ENCODE measurements at regions not wholly inside any gene's neighbourhood (a gene's known extent, or its start where the extent isn't known, plus 50 kb on each side); places are given as distances from the start of the nearest gene placed in this dataset.
"Not testable (repeated sequence)": the region's sequence is repeated elsewhere in the genome, so short reads cannot be mapped to it uniquely, and the experiment has no call there.

DNA sequence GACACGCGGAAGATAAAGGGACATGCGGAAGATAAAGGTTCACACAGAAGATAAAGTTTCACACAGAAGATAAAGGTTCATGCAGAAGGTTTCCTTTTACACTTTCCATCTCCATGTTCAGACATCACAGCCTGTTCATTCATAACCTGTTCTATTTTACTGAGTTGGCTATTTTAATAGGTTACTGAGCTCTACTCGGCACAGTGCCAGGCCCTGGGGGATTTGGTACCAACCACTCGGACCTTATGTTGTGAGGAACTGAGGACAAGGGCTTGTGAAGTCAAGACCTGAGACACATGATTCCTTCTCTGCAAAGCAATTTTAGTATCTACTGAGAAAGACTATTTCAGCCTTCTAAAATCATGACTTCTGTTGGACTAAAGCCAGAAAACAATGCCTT is 75.0 kb upstream of the ALKAL2 start:
- CTCF ChIA-PET: no interaction called here
- no peak for DNase-seq (ENCODE audit: extremely low spot score)
- POLR2A ChIA-PET: no interaction called here
- TF ChIP-seq SUZ12 (IDR thresholded peaks at IDR 0.05) (no peak), LEF1 (IDR thresholded peaks at IDR 0.05; ENCODE audit: borderline replicate concordance) (no peak), CTBP1 (IDR thresholded peaks at IDR 0.05; ENCODE audit: borderline replicate concordance) (no peak), L3MBTL2 (conservative IDR thresholded peaks at IDR 0.05) (no peak), ELF4 (IDR thresholded peaks at IDR 0.05) (no peak), NFRKB (IDR thresholded peaks at IDR 0.05) (no peak), HDGF (IDR thresholded peaks at IDR 0.05; ENCODE audit: borderline replicate concordance) (no peak), BHLHE40 (IDR thresholded peaks at IDR 0.05; ENCODE audit: borderline replicate concordance) (no peak), SP1 (IDR thresholded peaks at IDR 0.05) (no peak), ZNF384 (IDR thresholded peaks at IDR 0.05) (no peak), TARDBP (IDR thresholded peaks at IDR 0.05) (no peak), FOXM1 (IDR thresholded peaks at IDR 0.05; ENCODE audit: borderline replicate concordance) (no peak), FOXK2 (IDR thresholded peaks at IDR 0.05) (no peak), FOXA1 (IDR thresholded peaks at IDR 0.05) (no peak), ARNT (IDR thresholded peaks at IDR 0.05) (no peak)
- TF ChIP-seq, protein P1, sequence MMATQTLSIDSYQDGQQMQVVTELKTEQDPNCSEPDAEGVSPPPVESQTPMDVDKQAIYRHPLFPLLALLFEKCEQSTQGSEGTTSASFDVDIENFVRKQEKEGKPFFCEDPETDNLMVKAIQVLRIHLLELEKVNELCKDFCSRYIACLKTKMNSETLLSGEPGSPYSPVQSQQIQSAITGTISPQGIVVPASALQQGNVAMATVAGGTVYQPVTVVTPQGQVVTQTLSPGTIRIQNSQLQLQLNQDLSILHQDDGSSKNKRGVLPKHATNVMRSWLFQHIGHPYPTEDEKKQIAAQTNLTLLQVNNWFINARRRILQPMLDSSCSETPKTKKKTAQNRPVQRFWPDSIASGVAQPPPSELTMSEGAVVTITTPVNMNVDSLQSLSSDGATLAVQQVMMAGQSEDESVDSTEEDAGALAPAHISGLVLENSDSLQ (IDR thresholded peaks at IDR 0.05): no peak

DNA sequence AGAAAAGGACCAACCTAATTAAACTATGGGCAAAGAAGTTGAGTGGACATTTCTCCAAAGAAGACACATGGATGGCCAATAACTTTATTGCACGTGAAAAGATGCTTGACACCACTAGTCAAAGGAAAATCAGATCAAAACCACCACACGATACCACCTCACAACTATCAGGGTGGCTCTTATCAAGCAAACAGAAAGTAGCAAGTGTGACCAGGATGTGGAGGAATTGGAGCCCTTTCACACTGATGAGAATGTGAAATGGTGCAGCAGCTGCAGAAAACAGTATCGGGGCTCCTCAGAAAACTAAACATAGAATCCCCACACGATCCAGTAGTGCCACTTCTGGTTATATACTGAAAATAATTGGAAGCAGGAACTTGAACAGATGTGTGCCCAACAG is 72.2 kb upstream of the ALKAL2 start:
- TF ChIP-seq FOXM1 (IDR thresholded peaks at IDR 0.05; ENCODE audit: borderline replicate concordance): no peak
- no peak for TF ChIP-seq ELF4 (IDR thresholded peaks at IDR 0.05)
- no peak for TF ChIP-seq ARNT (IDR thresholded peaks at IDR 0.05)
- no peak for TF ChIP-seq CTBP1 (IDR thresholded peaks at IDR 0.05; ENCODE audit: borderline replicate concordance)
- TF ChIP-seq SP1 (IDR thresholded peaks at IDR 0.05): no peak
- TF ChIP-seq FOXK2 (IDR thresholded peaks at IDR 0.05): no peak
- TF ChIP-seq HDGF (IDR thresholded peaks at IDR 0.05; ENCODE audit: borderline replicate concordance): no peak
- no peak for TF ChIP-seq LEF1 (IDR thresholded peaks at IDR 0.05; ENCODE audit: borderline replicate concordance)
- TF ChIP-seq SUZ12 (IDR thresholded peaks at IDR 0.05): no peak
- no peak for TF ChIP-seq NFRKB (IDR thresholded peaks at IDR 0.05)
- TF ChIP-seq FOXA1 (IDR thresholded peaks at IDR 0.05): no peak
- TF ChIP-seq ZNF384 (IDR thresholded peaks at IDR 0.05): no peak
- no peak for TF ChIP-seq L3MBTL2 (conservative IDR thresholded peaks at IDR 0.05)
- no peak for TF ChIP-seq TARDBP (IDR thresholded peaks at IDR 0.05)
- CTCF ChIA-PET: no interaction called here
- POLR2A ChIA-PET: no interaction called here
- no peak for DNase-seq (ENCODE audit: extremely low spot score)

DNA sequence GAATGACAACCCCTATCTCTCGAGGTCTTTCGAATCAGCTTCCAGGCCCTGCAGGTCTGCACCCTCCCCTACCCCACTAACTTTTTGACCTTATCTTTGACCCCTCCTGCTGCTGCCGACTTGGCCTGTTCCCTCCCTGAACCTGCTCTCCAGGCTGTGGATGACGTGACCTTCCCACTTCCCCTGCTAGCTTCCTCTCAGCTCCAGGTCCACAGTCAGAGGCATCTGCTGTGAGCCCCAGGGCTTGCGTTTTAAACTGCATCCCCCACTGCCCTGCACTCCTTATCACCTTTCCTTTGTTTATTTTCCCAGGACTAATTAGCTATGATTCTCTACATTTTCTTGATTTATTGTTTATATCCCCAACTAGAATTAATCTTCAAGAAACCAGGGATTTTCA is 71.2 kb upstream of the ALKAL2 start:
- TF ChIP-seq SP1 (IDR thresholded peaks at IDR 0.05) (no peak), CTBP1 (IDR thresholded peaks at IDR 0.05; ENCODE audit: borderline replicate concordance) (no peak), FOXA1 (IDR thresholded peaks at IDR 0.05) (no peak), SUZ12 (IDR thresholded peaks at IDR 0.05) (no peak), FOXK2 (IDR thresholded peaks at IDR 0.05) (no peak), ZNF384 (IDR thresholded peaks at IDR 0.05) (no peak), NFRKB (IDR thresholded peaks at IDR 0.05) (no peak), BHLHE40 (IDR thresholded peaks at IDR 0.05; ENCODE audit: borderline replicate concordance) (no peak), LEF1 (IDR thresholded peaks at IDR 0.05; ENCODE audit: borderline replicate concordance) (no peak), ARNT (IDR thresholded peaks at IDR 0.05) (no peak), HDGF (IDR thresholded peaks at IDR 0.05; ENCODE audit: borderline replicate concordance) (no peak), FOXM1 (IDR thresholded peaks at IDR 0.05; ENCODE audit: borderline replicate concordance) (no peak), ELF4 (IDR thresholded peaks at IDR 0.05) (no peak), TARDBP (IDR thresholded peaks at IDR 0.05) (no peak)
- TF ChIP-seq, protein P1 (IDR thresholded peaks at IDR 0.05): no peak
- DNase-seq (ENCODE audit: extremely low spot score): no peak
- ChIA-PET POLR2A (no interaction called here), CTCF (no interaction called here)

DNA sequence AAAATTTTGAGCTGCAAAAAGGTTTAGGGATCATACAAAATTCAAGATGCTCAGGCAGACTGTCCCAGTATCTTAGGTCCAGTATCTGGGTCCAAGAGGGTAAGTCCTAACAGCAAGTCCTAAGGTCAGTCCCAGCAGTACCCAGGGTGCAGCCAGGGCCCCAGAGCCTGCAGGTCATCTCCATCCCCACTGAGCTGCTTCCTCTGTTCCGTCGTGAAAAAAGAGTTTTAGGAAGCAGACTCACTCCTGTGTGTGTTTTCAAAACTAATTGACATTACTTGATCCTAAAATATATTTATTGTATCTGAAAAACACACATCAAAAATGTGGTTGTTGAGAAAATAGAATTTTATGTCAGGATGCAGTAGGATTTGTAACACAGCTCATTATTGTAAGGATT is 69.9 kb upstream of the ALKAL2 start:
- CTCF ChIA-PET: no interaction called here
- no peak for TF ChIP-seq LEF1 (IDR thresholded peaks at IDR 0.05; ENCODE audit: borderline replicate concordance)
- no peak for TF ChIP-seq NFRKB (IDR thresholded peaks at IDR 0.05)
- no peak for TF ChIP-seq SUZ12 (IDR thresholded peaks at IDR 0.05)
- no peak for TF ChIP-seq FOXM1 (IDR thresholded peaks at IDR 0.05; ENCODE audit: borderline replicate concordance)
- TF ChIP-seq BHLHE40 (IDR thresholded peaks at IDR 0.05; ENCODE audit: borderline replicate concordance): no peak
- TF ChIP-seq L3MBTL2 (conservative IDR thresholded peaks at IDR 0.05): no peak
- TF ChIP-seq TARDBP (IDR thresholded peaks at IDR 0.05): no peak
- TF ChIP-seq FOXA1 (IDR thresholded peaks at IDR 0.05): no peak
- TF ChIP-seq CTBP1 (IDR thresholded peaks at IDR 0.05; ENCODE audit: borderline replicate concordance): no peak
- TF ChIP-seq SP1 (IDR thresholded peaks at IDR 0.05): no peak
- no peak for TF ChIP-seq FOXK2 (IDR thresholded peaks at IDR 0.05)
- no peak for TF ChIP-seq ARNT (IDR thresholded peaks at IDR 0.05)
- TF ChIP-seq HDGF (IDR thresholded peaks at IDR 0.05; ENCODE audit: borderline replicate concordance): no peak
- TF ChIP-seq ZNF384 (IDR thresholded peaks at IDR 0.05): no peak
- TF ChIP-seq, protein P1 (IDR thresholded peaks at IDR 0.05): no peak
- no peak for TF ChIP-seq ELF4 (IDR thresholded peaks at IDR 0.05)
- POLR2A ChIA-PET: no interaction called here
- DNase-seq (ENCODE audit: extremely low spot score): no peak

DNA sequence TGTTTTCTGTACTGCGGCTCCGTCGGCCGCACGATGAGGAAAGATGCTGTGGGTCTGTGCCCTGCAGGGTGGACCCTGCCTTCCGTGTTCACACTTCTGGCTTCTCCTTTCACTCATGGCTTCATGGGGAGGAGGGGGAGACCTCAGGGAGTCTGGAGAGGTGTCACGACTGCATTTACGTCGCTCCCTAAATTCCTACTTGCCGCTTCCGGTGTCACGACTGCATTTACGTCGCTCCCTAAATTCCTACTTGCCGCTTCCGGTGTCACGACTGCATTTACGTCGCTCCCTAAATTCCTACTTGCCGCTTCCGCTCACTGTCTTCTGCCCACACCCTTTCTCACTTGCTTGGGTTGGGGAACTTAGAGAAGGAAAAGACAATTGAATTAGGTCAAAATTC is 68.4 kb upstream of the ALKAL2 start:
- POLR2A ChIA-PET; CTCF ChIA-PET; DNase-seq (ENCODE audit: extremely low spot score): not testable (repeated sequence)

DNA sequence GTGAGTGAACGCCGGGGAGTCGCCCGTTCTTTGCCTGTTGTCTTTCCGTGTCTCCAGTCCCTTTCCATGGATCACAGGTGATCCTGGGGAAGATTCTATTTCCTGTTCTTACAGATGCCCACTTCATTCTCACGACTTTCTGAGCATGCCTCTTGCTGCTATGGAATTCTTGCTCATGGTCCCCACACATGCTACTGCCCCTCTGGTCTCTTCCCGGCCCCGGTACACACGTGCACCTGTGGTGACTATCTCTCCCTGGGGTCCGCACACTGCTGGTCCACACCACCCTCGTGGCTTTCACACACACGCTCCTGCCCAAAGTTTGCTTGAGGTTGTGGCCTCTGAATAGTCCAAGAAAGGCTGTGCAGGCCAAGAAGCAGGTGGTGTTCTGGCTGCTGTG is 67.9 kb upstream of the ALKAL2 start:
- POLR2A ChIA-PET: no interaction called here
- DNase-seq (ENCODE audit: extremely low spot score): no peak
- CTCF ChIA-PET: no interaction called here
- TF ChIP-seq ELF4 (IDR thresholded peaks at IDR 0.05) (no peak), FOXK2 (IDR thresholded peaks at IDR 0.05) (no peak), BHLHE40 (IDR thresholded peaks at IDR 0.05; ENCODE audit: borderline replicate concordance) (no peak), TARDBP (IDR thresholded peaks at IDR 0.05) (no peak), LEF1 (IDR thresholded peaks at IDR 0.05; ENCODE audit: borderline replicate concordance) (no peak), ARNT (IDR thresholded peaks at IDR 0.05) (no peak), SP1 (IDR thresholded peaks at IDR 0.05) (no peak), HDGF (IDR thresholded peaks at IDR 0.05; ENCODE audit: borderline replicate concordance) (no peak), NFRKB (IDR thresholded peaks at IDR 0.05) (no peak), FOXA1 (IDR thresholded peaks at IDR 0.05) (no peak)

Data from HEK293T (cell line).